ENCODE measurements at regions not wholly inside any gene's neighbourhood (a gene's known extent, or its start where the extent isn't known, plus 50 kb on each side); places are given as distances from the start of the nearest gene placed in this dataset.

DNA sequence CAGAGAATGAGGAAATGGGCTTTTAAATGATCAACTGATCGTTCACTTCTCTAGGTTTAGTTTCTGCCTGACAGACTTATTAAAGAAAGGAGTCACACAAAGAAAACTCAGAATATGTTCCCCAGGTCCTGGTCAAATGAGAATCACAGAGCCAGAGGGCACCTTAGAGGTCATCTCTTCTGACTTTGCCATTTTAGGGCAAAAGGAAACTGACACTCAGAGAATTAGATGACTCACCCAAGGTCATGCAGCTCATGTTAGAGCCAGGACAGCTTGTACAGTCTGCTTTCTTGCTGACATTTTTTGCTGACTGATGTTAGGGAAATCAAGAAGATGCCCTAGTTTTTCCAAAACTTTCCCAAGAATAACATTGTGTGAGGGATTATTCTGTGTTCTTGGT is 312.7 kb upstream of the SP8 start:
- DNase-seq = no peak

DNA sequence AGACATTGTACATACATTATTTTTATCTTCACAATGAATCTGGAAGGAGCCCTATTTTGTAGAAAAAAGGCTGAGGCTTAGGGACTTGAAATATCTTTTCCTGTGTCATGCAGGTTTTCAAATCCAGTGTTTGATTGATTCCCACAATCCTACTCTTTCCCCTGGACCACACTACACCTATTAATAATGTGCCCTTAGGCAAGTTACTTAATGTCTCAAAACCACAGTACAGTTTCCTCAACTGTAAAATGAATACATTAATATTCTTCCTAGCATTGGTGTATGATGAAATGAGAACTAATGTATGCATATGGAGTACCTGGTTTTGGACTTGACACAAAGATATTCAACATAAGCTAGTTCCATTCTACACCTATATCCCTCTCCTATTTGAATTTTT is 313.3 kb upstream of the SP8 start:
- no peak for DNase-seq

DNA sequence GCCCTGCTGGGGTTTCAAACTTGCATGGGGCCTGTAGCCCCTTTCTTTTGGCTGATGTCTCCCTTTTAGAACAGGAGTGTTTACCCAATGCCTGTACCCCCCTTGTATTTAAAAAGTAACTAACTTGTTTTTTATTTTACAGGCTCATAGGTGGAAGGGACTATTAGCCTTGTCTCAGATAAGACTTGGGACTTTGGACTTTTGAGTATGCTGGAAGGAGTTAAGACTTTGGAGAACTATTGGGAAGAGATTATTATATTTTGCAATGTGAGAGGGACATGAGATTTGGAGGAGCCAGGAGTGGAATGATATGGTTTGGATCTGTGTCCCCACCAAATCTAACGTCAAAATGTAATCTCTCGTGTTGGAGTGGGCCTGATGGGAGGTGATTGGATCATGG is 314.9 kb upstream of the SP8 start:
- DNase-seq = no peak

DNA sequence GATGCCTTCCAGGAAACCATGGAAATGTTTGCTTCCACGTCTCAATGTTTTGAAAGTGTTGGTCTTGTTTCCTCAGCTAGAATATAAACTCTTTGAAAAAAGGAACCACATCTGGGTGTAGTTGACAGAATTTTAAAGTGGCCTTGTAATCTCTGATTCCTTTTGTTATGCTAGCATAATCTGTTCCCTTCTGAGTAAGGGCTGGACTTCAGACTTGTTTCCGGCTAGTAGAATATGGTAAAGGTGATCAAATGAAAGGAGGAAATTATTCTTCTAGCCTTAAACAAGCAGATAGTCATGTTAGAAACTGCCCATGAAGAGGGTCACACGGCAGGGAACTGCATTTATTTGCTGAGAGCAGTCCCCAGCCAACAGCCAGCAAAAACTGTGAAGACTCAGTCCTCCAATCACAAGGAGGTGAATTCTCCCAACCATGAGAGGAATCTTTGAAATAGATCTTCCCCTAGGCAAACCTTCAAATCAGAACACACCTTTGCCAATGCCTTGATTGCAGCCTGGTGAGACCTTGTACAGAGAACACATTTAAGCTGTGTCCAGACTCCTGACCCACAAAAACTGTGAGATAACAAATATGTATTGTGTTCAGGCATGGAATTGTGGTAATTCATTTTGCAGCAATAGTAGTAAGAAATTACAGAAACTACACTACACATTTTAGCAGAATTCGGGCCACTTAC is 316.9 kb upstream of the SP8 start:
- DNase-seq = no peak

DNA sequence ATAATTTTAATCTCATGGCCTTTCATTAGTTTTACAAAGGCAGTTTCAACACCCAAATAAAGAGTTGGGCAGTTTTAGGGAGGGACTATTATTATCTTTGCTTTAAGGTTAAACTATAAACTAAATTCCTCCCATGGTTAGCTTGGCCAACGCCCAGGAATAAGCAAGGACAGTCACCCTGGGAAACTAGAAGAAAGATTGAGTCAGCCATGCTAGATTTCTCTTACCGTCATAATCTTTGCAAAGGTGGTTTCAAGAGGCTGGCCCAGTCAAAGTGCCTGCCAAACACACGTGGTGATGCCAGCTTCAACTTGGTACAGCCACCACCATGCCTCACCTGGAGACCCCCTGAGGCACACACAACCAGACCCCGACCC is 317.4 kb upstream of the SP8 start:
- DNase-seq = no peak

DNA sequence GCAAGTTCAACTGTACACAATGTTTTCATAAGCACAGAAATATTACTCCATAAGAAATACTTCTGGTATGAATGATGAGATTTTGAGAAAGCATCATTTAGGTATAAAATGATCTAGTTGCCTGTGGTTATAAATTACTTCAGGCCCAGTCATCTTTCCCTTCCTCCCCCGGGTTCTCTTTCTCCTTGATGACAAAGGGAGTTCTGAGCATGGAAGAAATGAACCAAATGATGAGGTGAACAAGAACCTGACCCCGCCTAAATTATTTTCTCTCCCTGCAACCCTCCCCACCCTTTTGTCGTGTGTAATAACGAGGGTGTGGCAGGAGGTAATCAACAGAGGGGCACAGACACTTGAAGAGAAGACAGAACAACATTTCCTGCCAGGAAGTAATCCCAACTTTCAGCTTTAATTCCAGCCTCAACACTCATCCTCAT is 319.6 kb upstream of the SP8 start:
- DNase-seq = no peak

DNA sequence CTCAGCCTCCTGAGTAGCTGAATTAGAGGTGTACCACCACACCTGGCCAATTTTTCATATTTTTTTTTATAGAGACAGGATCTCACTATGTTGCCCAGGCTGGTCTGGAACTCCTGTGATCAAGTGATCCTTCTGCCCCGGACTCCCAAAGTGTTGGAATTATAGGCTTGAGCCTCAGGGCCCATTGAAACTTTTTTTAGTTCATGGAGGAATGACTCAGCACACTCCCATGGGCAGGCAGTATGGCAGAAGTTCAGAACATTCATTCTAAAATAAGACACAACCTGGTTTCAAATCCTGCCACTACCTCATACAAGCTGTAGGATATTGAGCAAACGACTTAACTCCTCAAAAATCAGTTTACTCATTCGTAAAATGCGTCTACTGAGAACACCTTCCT is 320.4 kb upstream of the SP8 start:
- no peak for DNase-seq

DNA sequence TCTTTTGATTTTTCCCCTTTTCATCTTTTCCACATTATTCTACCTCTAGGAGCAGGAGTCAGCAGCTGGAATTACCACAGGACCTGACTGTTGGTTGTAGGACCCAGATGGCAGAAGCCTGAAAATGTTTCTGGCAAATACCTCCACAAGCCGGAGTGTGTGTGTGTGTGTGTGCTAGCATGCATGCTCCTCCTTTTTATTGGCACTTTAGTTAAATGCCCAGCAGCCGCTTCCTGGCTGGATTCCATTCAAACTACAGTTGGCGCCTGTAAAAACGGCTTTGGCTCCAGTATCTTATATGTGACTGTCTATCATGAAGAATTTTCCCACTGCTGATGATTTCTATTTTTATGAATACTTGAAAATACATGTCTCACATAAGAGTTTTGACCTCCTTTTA is 319.7 kb upstream of the SP4 start:
- no peak for DNase-seq

DNA sequence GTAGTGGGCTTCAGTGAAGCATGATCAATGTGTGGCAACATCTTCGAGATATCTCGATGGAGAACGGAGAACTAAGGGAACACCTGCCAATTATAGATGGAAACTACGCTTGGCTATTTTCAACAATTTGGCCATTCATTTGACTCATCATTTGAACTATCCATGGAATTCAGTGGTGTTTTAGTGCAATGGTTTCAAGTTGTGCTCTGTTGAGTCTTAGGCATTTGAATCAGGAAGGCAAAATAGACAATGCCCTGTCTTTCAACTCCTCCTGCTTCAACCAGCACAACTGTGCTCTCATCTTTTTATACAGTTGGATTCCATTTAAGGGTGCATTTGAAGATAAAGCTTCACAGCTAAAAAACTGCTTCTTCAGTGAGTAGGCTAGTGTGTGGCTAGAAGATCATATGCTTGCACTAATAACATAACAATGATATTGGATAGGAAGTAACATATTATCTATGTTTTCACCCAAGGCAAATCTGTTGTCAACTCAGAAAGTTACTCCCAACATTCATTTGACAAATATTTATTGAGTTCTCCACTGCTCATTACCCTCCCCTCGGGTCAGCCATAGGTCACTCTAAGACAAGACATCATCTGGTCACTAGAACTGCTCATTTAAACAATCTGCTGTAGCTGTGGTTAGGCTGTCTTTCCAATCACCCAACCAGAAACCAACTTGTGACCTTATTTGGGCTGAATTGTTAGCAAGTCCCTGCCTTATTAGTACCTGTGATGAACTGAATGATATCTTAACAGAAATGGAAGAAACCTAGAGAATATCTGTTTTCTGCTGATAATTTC is 314.1 kb upstream of the SP4 start:
- DNase-seq = no peak

DNA sequence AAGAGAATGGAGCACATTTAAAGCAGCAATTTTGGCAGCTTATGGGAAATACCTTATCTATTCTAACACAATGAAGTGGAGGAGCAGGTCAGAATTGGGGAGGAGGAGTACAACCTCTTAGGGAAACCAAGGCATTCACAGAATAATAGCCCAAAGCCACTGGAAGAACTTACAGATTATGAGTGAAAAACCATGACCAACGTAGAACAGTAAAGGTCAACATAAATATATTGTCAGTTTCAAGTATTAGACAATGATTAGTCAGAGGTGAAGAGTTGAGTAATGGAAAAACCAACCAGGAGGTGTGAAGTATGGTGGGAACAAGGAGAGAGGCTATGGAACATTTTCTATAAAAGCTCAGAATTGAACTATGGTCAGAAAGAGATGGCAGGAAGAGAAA is 304.3 kb upstream of the SP4 start:
- DNase-seq = no peak

DNA sequence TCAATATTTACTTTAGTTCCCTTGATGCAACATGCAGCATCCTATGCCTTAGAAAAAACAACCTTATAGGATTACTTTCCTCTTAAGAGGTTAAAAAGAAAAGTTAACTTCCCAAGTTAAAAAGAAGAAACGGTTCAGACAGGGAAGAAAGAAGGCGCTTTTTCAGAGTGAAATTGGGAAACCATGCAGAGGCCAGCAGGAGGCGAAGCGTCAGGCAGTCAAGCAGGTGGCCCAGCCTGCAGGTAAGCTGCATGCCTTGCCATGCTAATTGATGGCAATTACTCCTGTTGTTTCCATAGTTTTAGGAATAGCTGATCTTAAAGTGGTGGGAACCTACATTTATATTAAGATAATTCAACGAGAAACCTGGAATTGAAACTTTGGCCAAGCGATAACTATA is 302.6 kb upstream of the SP4 start:
- no peak for DNase-seq

DNA sequence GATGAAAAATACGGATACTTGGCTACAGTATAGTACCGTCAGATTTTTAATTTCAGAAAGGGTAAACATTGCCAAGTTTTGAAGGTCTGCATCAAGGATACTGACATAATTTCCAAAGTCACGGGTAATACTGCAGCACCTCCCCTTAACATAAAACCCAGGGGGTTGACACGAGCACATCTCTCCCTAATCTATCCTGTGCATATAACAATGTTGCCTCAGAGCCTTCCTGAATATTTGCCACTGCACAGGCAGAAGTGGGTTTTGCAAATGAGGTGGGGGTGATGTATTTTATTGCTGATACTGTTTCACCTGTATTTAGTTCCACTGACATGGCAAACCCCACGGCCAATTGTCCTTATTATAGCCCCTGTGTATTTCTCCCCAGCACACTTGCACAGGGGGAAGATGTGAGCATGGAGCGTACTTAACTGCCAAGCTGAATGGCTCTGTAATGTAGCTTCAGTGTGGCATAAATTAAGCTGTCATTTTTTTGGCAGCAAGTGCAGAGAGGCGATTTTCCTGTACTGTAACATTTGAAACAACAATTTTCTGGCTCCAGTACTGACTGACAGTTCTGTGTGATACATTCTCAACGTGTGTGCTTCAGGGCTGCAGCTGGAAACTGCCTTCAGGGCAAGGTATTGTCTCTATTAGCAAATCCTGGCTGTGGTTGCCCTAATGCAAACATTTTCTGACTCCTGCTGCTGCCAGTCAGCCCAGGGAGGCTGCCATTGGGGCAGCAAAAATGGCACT is 299.6 kb upstream of the SP4 start:
- no peak for DNase-seq

DNA sequence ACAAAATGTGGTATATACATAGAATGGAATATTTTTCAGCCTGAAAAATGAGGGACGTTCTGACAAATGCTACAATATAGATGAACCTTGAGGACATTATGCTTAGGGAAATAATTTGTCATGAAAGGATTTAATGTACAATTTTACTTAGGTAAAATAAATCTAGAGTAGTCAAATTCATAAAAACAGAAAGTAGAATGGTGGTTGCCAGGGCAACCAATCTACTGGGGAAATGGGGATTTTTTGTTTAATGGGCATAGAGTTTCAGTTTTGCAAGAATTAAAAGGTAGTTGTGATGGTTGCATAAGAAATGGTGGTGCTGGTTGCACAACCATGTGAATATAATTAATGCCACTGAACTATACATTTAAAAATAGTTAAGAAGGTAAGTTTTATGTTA is 296.0 kb upstream of the SP4 start:
- DNase-seq = no peak

DNA sequence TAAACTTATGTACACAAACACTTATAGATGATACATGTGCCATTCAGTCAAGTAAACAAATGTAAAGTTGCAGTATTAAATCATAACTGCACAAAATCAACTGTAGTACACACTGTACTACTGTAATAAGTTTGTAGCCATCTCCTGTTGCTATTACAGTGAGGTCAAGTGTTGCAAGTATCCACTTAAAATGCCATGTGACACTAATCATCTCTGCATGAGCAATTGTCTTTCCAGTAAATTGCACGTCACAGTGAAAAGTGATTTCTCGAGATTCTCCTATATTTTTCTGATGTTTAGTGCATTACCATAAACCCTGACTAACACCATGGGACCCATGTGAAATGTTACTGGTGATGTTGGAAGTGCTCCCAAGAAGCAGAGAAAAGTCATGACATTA is 293.3 kb upstream of the SP4 start:
- no peak for DNase-seq

DNA sequence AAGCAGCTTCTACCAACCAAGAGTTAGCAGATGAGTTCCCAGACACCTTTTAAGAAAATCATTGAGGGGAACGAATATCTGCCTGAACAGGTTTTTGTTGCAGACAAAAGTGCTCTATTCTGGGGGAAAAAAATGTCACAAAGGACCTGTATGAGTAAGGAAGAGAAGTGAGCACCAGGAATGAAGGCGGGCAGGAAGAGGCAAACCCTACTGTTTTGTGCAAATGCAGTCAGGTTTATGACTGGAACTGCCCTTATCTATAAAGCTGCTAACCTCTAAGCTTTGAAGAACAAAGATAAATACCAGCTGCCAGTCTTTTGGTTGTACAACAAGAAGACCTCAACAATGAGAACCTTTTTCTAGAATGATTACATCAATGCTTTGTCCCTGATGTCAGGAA is 292.4 kb upstream of the SP4 start:
- no peak for DNase-seq

DNA sequence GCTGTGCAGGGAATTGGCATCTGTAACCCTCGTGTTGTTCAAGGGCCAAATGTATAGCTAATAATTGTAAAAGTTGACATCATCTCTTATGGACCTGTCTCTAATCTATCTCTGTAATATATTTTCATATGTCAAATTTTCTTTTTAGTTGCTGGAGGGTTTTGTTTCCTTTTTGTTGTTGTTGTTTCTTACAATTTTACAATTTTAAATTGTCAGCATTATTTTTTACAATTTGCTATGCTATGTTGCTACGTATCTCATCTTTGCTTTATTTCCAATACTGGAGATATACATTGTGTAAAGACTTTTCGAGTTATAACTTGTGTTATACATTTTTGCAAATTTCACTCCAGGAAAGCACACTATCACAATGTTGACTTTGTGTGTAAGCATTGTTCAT is 290.2 kb upstream of the SP4 start:
- no peak for DNase-seq

DNA sequence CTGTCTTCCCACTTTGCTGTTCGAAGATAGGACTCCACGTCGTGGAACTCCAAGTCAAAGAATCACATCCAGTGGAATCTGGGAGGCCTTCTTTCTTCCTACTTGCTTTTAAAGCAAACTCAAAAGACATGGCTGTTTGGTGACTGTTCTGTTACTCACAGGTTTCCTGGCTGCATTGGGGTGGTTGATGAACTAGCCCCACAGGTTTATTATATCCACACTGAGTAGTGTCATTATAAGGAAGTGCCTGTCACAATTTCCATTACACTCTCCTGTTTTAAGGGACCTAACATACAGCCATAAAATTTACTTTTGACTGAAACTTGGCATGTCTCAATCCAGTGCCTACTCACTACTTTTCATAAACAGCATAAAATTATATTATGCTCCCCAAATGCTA is 287.3 kb upstream of the SP4 start:
- DNase-seq = no peak

DNA sequence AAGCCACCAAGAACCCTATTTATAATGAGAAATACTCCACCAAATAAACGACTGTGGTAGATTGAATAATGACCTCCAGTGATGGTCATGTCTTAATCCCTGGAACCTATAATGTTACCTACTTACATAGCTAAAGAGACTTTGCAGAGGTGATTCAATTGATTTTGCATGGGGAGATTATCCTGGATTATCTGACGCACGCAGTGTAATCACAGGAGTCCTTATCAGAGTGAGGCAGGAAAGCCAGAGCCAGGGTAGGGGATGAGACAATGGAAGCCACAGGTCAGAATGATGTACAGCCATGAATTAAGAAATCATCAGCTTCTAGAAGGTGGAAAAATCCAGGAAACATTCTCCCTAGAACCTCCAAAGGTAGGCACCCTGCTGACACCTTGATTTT is 286.4 kb upstream of the SP4 start:
- no peak for DNase-seq

DNA sequence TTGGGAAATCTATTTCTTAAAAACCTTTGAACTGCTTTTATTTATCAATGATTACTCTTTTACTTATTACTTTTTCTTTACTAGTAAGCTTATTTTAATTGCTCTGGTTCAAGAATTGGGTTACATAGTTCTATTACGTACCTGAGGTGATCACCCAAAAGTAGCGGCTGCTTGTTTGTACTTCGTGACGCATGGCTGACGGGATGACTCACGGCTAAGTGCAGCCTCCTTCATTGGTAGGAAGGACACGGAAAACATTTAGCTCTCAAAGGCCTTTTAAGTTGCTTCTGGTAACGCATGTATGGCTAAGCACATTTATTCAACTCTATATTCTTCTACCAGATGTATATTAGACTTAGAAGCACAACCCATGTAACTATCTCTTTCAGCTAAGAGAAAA is 285.8 kb upstream of the SP4 start:
- no peak for DNase-seq

DNA sequence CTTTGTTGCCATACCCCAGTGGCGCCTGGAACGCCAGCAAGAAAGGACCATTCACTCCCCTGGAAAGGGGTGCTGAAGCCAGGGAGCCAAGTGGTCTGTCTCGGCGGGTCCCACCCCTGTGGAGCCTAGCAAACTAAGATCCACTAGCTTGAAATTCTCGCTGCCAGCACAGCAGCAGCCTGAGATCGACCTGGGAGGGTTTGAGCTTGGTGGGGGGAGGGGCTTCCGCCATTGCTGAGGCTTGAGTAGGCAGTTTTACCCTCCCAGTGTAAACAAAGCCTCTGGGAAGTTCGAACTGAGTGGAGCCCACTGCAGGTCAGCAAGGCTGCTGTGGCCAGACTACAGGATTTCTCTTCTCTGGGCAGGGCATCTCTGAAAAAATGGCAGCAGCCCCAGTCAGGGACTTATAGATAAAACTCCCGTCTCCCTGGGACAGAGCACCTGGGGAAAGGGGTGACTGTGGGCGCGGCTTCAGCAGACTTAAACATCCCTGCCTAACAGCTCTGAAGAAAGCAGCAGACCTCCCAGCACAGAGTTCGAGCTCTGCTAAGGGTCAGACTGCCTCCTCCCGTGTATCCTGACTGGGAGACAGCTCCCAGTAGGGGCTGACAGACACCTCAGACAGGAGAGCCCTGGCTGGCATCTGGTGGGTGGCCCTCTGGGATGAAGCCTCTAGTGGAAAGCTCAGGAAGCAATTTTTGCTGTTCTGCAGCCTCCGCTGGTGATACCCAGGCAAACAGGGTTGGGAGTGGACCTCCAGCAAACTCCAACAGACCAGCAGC is 281.1 kb upstream of the SP4 start:
- no peak for DNase-seq

DNA sequence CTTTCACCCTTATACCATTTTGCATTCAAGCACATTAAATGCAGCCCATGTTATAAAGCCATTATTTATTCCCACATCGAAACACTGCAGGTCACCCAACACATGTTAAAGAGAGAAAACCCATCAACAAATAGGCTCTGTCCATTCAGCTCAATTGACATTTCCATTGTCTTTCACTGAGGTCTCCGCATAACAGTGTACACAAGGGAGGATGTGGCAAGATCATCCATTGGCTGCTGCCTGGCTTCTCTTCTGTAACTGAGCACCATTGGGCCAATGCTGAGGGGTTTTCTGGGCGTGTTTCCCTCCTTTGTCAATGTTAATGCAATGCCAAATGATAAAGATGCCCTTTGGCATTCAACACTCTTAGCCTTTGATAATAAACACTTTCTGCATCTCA is 278.1 kb upstream of the SP4 start:
- DNase-seq = no peak

DNA sequence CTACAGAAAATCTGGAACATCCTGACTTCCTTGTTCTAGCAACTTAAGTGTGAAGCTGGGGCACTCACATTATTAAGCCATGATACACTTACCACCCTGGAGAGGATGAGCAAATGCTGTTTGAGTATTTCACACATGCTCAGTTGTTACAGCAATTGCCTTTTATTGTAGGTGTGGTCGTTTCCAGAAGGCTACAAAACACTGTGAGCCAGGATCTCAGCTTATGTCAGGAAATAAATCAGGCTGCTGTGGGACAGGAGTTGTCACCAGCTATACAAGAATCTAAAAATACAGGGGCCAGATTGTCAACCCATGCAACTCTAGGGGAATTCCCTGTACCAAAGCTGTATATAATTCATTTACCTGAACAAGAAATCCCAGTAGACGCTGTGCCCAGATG is 273.3 kb upstream of the SP4 start:
- DNase-seq = no peak

DNA sequence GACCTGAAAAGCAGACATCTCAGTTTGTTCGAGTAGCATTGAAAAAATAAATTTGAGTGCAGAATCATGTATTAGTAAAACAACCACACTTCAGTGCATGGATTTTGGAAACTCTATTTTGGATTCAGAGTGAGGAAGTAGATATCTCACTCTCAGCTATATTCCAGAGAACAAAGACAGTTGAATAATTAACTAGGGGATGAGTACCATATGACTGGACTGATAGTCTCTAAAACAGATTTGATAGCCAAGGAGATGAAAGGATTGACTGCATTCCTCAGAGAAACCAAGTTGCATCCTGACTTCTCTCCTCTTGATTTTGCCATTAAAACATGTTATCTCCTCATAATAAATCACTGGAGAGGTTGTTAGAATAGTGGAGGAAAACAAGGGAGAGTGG is 268.4 kb upstream of the SP4 start:
- DNase-seq = no peak
